ENCODE measurements at regions not wholly inside any gene's neighbourhood (a gene's known extent, or its start where the extent isn't known, plus 50 kb on each side); places are given as distances from the start of the nearest gene placed in this dataset.
"Not testable (repeated sequence)": the region's sequence is repeated elsewhere in the genome, so short reads cannot be mapped to it uniquely, and the experiment has no call there.

- Histone ChIP-seq H3K9ac (ENCODE audit: low read depth, low read length) (no peak overlapping the region), H3K36me3 (ENCODE audit: insufficient read depth, low read length) (no peaks in the 10 kb centered on the region), H3K27me3 (ENCODE audit: control insufficient read depth, insufficient read depth, low read length) (no peaks in the 10 kb centered on the region), H3K9me3 (replicated peaks; ENCODE audit: low read length) (no peaks in the 10 kb centered on the region), H3K4me3 (ENCODE audit: low read length) (no peak overlapping the region), H3K4me2 (ENCODE audit: low read length) (no peak overlapping the region), H3K4me1 (ENCODE audit: control insufficient read depth, insufficient read depth, low read length) (no peaks in the 10 kb centered on the region)
Observed at GRCh38 chr11:22920939-22921565, 60.8 kb upstream of the CCDC179 start.

GRCh38 chr11:22922672-22923071 lies 62.4 kb upstream of the CCDC179 start:
- no peaks in the 10 kb centered on the region for H3K9me3 ChIP-seq (replicated peaks; ENCODE audit: low read length)
- H3K4me1 ChIP-seq (ENCODE audit: control insufficient read depth, insufficient read depth, low read length): no peaks in the 10 kb centered on the region
- H3K9ac ChIP-seq (ENCODE audit: low read depth, low read length): no peak overlapping the region
- H3K4me3 ChIP-seq (ENCODE audit: low read length): no peak overlapping the region
- H3K36me3 ChIP-seq (ENCODE audit: insufficient read depth, low read length): no peaks in the 10 kb centered on the region
- H3K4me2 ChIP-seq (ENCODE audit: low read length): no peak overlapping the region
- H3K27me3 ChIP-seq (ENCODE audit: control insufficient read depth, insufficient read depth, low read length): no peaks in the 10 kb centered on the region

- no peaks in the 10 kb centered on the region for H3K27me3 ChIP-seq (ENCODE audit: control insufficient read depth, insufficient read depth, low read length)
- no peak overlapping the region for H3K9ac ChIP-seq (ENCODE audit: low read depth, low read length)
- no peaks in the 10 kb centered on the region for H3K9me3 ChIP-seq (replicated peaks; ENCODE audit: low read length)
- no peak overlapping the region for H3K4me3 ChIP-seq (ENCODE audit: low read length)
- no peaks in the 10 kb centered on the region for H3K4me1 ChIP-seq (ENCODE audit: control insufficient read depth, insufficient read depth, low read length)
- no peaks in the 10 kb centered on the region for H3K36me3 ChIP-seq (ENCODE audit: insufficient read depth, low read length)
- H3K4me2 ChIP-seq (ENCODE audit: low read length): no peak overlapping the region
Observed at GRCh38 chr11:22923561-22923960, 63.3 kb upstream of the CCDC179 start.

DNA sequence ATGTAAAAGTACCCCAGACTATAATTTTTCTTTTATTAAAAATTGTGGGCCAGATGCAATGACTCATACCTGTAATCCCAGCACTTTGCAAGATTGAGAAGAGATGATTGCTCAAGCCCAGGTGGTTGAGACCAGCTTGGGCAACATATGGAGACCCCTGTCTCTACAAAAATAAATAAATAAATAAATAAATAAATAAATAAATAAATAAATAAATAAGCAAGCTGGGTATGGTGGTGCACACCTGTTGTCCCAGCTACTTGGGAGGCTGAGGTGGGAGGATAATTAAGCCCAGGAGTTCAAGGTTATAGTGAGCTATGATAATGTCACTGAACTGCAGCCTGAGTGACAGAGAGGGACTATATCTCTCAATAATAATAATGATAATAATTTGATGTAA lies 66.1 kb upstream of the CCDC179 start:
- no peak overlapping the region for H3K4me3 ChIP-seq (ENCODE audit: low read length)
- H3K9ac ChIP-seq (ENCODE audit: low read depth, low read length): no peak overlapping the region
- no peaks in the 10 kb centered on the region for H3K36me3 ChIP-seq (ENCODE audit: insufficient read depth, low read length)
- H3K4me1 ChIP-seq (ENCODE audit: control insufficient read depth, insufficient read depth, low read length): no peaks in the 10 kb centered on the region
- no peaks in the 10 kb centered on the region for H3K9me3 ChIP-seq (replicated peaks; ENCODE audit: low read length)
- H3K27me3 ChIP-seq (ENCODE audit: control insufficient read depth, insufficient read depth, low read length): no peaks in the 10 kb centered on the region
- H3K4me2 ChIP-seq (ENCODE audit: low read length): no peak overlapping the region

- Histone ChIP-seq H3K27me3 (ENCODE audit: control insufficient read depth, insufficient read depth, low read length) (no peaks in the 10 kb centered on the region), H3K4me2 (ENCODE audit: low read length) (no peak overlapping the region), H3K4me3 (ENCODE audit: low read length) (no peak overlapping the region), H3K4me1 (ENCODE audit: control insufficient read depth, insufficient read depth, low read length) (no peaks in the 10 kb centered on the region), H3K9me3 (replicated peaks; ENCODE audit: low read length) (no peaks in the 10 kb centered on the region), H3K36me3 (ENCODE audit: insufficient read depth, low read length) (no peaks in the 10 kb centered on the region), H3K9ac (ENCODE audit: low read depth, low read length) (no peak overlapping the region)
Observed at GRCh38 chr11:22927793-22928192, 67.5 kb upstream of the CCDC179 start.

GRCh38 chr11:22928207-22928917 lies 68.1 kb upstream of the CCDC179 start:
- Histone ChIP-seq H3K9me3 (replicated peaks; ENCODE audit: low read length) (no peaks in the 10 kb centered on the region), H3K4me3 (ENCODE audit: low read length) (no peak overlapping the region), H3K4me2 (ENCODE audit: low read length) (no peak overlapping the region), H3K4me1 (ENCODE audit: control insufficient read depth, insufficient read depth, low read length) (no peaks in the 10 kb centered on the region), H3K36me3 (ENCODE audit: insufficient read depth, low read length) (no peaks in the 10 kb centered on the region), H3K9ac (ENCODE audit: low read depth, low read length) (no peak overlapping the region), H3K27me3 (ENCODE audit: control insufficient read depth, insufficient read depth, low read length) (no peaks in the 10 kb centered on the region)

GRCh38 chr11:22930816-22931594 lies 70.7 kb upstream of the CCDC179 start:
- no peaks in the 10 kb centered on the region for H3K27me3 ChIP-seq (ENCODE audit: control insufficient read depth, insufficient read depth, low read length)
- no peaks in the 10 kb centered on the region for H3K36me3 ChIP-seq (ENCODE audit: insufficient read depth, low read length)
- H3K4me1 ChIP-seq (ENCODE audit: control insufficient read depth, insufficient read depth, low read length): no peaks in the 10 kb centered on the region
- H3K4me3 ChIP-seq (ENCODE audit: low read length): no peak overlapping the region
- H3K9ac ChIP-seq (ENCODE audit: low read depth, low read length): no peak overlapping the region
- no peaks in the 10 kb centered on the region for H3K9me3 ChIP-seq (replicated peaks; ENCODE audit: low read length)
- no peak overlapping the region for H3K4me2 ChIP-seq (ENCODE audit: low read length)

DNA sequence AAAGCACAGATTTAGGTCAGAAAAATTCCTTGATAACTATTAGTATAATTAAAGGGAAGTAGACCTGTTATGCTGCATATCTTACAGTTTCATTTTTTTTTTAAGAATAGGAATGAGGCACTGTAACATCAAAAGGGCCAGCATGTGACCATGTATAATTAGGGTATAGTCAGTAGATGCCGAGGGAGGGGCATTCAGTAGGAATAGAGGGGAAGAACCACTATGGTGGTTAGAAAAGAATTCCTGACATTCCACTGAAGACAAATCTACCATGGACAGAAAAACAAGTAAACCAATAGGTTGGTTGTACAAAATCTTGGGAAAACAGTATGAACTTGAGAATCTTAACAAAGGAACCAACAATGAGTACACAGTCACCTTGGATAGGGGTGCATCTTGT lies 78.4 kb upstream of the CCDC179 start:
- Histone ChIP-seq H3K4me2 (ENCODE audit: low read length) (no peak overlapping the region), H3K27me3 (ENCODE audit: control insufficient read depth, insufficient read depth, low read length) (no peaks in the 10 kb centered on the region), H3K9ac (ENCODE audit: low read depth, low read length) (no peak overlapping the region), H3K4me3 (ENCODE audit: low read length) (no peak overlapping the region), H3K9me3 (replicated peaks; ENCODE audit: low read length) (no peaks in the 10 kb centered on the region), H3K4me1 (ENCODE audit: control insufficient read depth, insufficient read depth, low read length) (no peaks in the 10 kb centered on the region), H3K36me3 (ENCODE audit: insufficient read depth, low read length) (no peaks in the 10 kb centered on the region)

- H3K4me1 ChIP-seq (ENCODE audit: control insufficient read depth, insufficient read depth, low read length); H3K9ac ChIP-seq (ENCODE audit: low read depth, low read length); H3K27me3 ChIP-seq (ENCODE audit: control insufficient read depth, insufficient read depth, low read length); H3K4me2 ChIP-seq (ENCODE audit: low read length); H3K4me3 ChIP-seq (ENCODE audit: low read length); H3K36me3 ChIP-seq (ENCODE audit: insufficient read depth, low read length); H3K9me3 ChIP-seq (replicated peaks; ENCODE audit: low read length): not testable (repeated sequence)
Observed at GRCh38 chr11:22941544-22941943, 81.3 kb upstream of the CCDC179 start.

- H3K9ac ChIP-seq (ENCODE audit: low read depth, low read length): no peak overlapping the region
- H3K4me1 ChIP-seq (ENCODE audit: control insufficient read depth, insufficient read depth, low read length): no peaks in the 10 kb centered on the region
- no peaks in the 10 kb centered on the region for H3K36me3 ChIP-seq (ENCODE audit: insufficient read depth, low read length)
- no peak overlapping the region for H3K4me2 ChIP-seq (ENCODE audit: low read length)
- no peaks in the 10 kb centered on the region for H3K27me3 ChIP-seq (ENCODE audit: control insufficient read depth, insufficient read depth, low read length)
- no peak overlapping the region for H3K4me3 ChIP-seq (ENCODE audit: low read length)
- H3K9me3 ChIP-seq (replicated peaks; ENCODE audit: low read length): no peaks in the 10 kb centered on the region
Observed at GRCh38 chr11:22957786-22958185, 97.5 kb upstream of the CCDC179 start.

- H3K4me1 ChIP-seq (ENCODE audit: control insufficient read depth, insufficient read depth, low read length): no peaks in the 10 kb centered on the region
- no peak overlapping the region for H3K9ac ChIP-seq (ENCODE audit: low read depth, low read length)
- H3K4me2 ChIP-seq (ENCODE audit: low read length): no peak overlapping the region
- H3K27me3 ChIP-seq (ENCODE audit: control insufficient read depth, insufficient read depth, low read length): no peaks in the 10 kb centered on the region
- peaks cover 7% of the 10 kb centered on the region for H3K9me3 ChIP-seq (replicated peaks; ENCODE audit: low read length)
- no peak overlapping the region for H3K4me3 ChIP-seq (ENCODE audit: low read length)
- H3K36me3 ChIP-seq (ENCODE audit: insufficient read depth, low read length): no peaks in the 10 kb centered on the region
Observed at GRCh38 chr11:22974251-22974650, 114.0 kb upstream of the CCDC179 start.

Data from skeletal muscle satellite cell (primary cell).